ENCODE measurements at regions not wholly inside any gene's neighbourhood (a gene's known extent, or its start where the extent isn't known, plus 50 kb on each side); places are given as distances from the start of the nearest gene placed in this dataset.

DNA sequence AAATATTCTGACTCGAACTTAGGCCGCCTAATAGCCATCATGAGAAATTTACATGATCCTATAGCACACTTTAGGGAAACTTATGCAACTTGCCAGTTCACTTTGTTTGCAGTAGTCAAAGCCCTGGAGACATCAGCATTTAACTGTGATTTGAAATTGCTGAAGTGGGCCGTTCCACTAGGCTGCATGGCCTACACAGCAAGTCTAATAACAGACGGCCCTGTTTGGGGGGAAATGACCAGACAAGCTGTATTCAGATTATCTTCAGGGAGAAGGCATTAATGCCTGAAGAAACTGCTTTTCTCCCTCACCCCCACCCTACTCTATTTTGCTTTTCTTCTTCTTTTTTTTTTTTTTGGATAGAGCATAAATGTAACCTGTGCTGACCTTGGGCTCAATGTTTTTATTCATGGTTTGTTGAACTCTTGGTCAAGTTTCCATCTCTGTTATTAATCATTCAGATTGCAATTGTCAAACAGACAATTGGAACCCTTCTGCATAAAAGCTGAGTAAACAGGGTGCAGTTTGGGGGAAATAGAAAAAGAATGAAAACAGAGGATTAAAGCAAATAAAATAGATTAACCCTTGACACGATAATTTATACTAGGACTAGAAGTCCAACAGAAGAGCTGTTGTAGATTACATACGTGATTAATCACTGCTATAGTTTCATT, 1928.2 kb upstream of the WWC1 start:
- TF ChIP-seq, protein P1, sequence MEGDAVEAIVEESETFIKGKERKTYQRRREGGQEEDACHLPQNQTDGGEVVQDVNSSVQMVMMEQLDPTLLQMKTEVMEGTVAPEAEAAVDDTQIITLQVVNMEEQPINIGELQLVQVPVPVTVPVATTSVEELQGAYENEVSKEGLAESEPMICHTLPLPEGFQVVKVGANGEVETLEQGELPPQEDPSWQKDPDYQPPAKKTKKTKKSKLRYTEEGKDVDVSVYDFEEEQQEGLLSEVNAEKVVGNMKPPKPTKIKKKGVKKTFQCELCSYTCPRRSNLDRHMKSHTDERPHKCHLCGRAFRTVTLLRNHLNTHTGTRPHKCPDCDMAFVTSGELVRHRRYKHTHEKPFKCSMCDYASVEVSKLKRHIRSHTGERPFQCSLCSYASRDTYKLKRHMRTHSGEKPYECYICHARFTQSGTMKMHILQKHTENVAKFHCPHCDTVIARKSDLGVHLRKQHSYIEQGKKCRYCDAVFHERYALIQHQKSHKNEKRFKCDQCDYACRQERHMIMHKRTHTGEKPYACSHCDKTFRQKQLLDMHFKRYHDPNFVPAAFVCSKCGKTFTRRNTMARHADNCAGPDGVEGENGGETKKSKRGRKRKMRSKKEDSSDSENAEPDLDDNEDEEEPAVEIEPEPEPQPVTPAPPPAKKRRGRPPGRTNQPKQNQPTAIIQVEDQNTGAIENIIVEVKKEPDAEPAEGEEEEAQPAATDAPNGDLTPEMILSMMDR (IDR thresholded peaks at IDR 0.05; ENCODE audit: poor library complexity): no peak
- TF ChIP-seq EZH2 (IDR thresholded peaks at IDR 0.05; ENCODE audit: borderline replicate concordance) (no peak), EZH2phosphoT487 (IDR thresholded peaks at IDR 0.05; ENCODE audit: low read depth, severe bottlenecking, unreplicated experiment) (no peak)

Measured in hepatocyte (in vitro differentiated cells).